ENCODE measurements at regions not wholly inside any gene's neighbourhood (a gene's known extent, or its start where the extent isn't known, plus 50 kb on each side); places are given as distances from the start of the nearest gene placed in this dataset.

- TF ChIP-seq CTCF (IDR thresholded peaks at IDR 0.05): no peak
- no peak for TF ChIP-seq POLR2AphosphoS5 (IDR thresholded peaks at IDR 0.05)
Observed at GRCh38 chr3:96169111-96169766, 645.2 kb upstream of the EPHA6 start.

Measured in transverse colon (tissue), 4 donors.